ENCODE measurements at regions not wholly inside any gene's neighbourhood (a gene's known extent, or its start where the extent isn't known, plus 50 kb on each side); places are given as distances from the start of the nearest gene placed in this dataset.
A peak's percentile ranks its signal among the peaks of the same experiment; 100 is the strongest.
"Not testable (repeated sequence)": the region's sequence is repeated elsewhere in the genome, so short reads cannot be mapped to it uniquely, and the experiment has no call there.

DNA sequence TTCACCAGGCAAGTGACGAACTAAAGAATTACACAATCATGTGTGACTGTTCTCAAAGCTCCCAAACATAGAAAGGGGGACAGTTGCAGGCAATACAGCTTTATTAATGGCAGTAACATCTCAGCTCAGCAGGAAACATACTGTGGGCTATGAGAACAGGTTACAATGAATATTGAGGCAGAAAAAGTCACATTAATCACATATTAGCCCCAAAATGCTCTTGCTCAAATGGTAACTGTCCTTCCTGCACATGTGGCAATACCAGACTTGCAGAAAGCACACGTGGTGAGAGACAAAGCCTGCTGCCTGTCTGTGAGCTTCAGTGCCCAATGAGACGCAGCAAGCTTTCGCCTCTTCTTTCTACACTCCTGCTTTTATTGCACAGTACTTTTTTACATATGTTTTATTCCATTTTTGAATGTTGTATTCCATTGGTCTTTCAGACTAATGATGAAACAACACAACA lies 104.9 kb upstream of the ACBD5 start:
- WGBS = 25% methylated on average over 2 of the region's 4 CpGs
- H3K36me3 ChIP-seq (ENCODE audit: control insufficient read depth in 1 of 2, insufficient read depth in 2 of 2, low read depth in 1 of 2, low read length in 2 of 2) = no peaks in the 10 kb centered on the region

DNA sequence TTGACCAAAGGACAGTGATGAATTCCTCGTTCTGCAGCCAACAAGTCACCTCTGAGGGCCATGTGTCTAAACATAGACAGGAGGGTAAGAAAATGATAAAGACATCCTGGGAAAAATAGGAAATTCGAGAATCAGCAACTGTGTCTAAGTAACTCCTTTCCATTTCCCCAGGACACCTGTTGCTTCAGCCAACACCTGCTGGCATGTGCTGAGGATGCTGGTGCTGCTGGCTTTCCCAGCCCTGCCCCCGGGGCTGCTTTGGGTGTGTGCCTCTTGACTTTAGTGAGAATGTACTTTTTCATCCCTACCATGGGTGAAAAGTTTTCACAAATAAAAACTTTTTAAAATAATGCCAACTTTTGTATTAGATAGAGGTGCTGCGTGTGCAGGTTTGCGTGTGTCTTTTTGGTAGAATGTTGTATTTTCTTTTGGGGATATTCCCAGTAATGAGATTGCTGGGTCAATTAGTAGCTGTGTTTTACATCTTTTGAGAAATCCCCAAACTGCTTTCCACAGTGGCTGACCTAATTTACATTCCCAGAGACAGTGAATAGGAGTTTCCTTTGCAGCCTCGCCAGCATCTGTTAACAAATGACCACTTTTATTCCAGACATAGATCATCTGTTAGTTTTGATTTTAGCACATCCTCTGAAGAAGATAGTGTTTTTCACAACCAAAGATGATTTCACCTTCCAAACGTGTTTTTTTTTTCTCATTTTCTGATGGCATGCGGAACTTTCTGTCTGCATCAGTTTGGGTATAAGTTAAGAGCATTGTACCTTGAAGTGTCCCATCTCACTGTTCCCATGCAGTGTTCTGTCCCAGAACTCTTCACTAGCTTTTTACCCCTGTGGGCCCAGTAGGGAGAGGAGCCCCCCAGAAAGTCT lies 104.2 kb upstream of the ACBD5 start:
- Histone ChIP-seq H3K23ac (ENCODE audit: low read length in 2 of 2) (no peak overlapping the region), H4K91ac (ENCODE audit: low read length) (no peak overlapping the region), H2AFZ (ENCODE audit: low read depth, low read length) (no peak overlapping the region), H3K27me3 (ENCODE audit: control insufficient read depth in 1 of 2, insufficient read depth in 1 of 2, low read length in 2 of 2) (peaks cover 0 to 6% of the 10 kb centered on the region in 2 experiments), H2BK120ac (ENCODE audit: low read depth, low read length) (no peak overlapping the region), H3K18ac (ENCODE audit: low read depth in 1 of 2, low read length in 2 of 2) (no peak overlapping the region), H3K36me3 (ENCODE audit: control insufficient read depth in 1 of 2, insufficient read depth in 2 of 2, low read depth in 1 of 2, low read length in 2 of 2) (no peaks in the 10 kb centered on the region), H2BK5ac (ENCODE audit: low read depth, low read length, poor library complexity, severe bottlenecking) (no peak overlapping the region), H3K4me1 (ENCODE audit: control insufficient read depth, insufficient read depth, low read depth, low read length) (no peaks in the 10 kb centered on the region), H3K14ac (ENCODE audit: low read length in 2 of 2) (no peak overlapping the region), H4K8ac (ENCODE audit: low read length) (no peak overlapping the region), H3K4ac (ENCODE audit: low read depth in 1 of 2, low read length in 2 of 2) (no peak overlapping the region), H2BK15ac (ENCODE audit: low read depth, poor library complexity, severe bottlenecking) (no peak overlapping the region), H3K9ac (ENCODE audit: low read length) (no peak overlapping the region), H3K4me2 (ENCODE audit: low read length, poor library complexity, severe bottlenecking) (no peak overlapping the region), H3K79me1 (replicated peaks; ENCODE audit: low read length, poor library complexity, severe bottlenecking) (no peaks in the 10 kb centered on the region), H3K9me3 (ENCODE audit: control insufficient read depth, low read length) (no peaks in the 10 kb centered on the region), H2AK5ac (ENCODE audit: low read length, severe bottlenecking) (no peak overlapping the region), H3K27ac (ENCODE audit: low read length, poor library complexity, severe bottlenecking) (no peak overlapping the region), H2BK12ac (ENCODE audit: low read length in 2 of 2) (no peak overlapping the region), H3K4me3 (ENCODE audit: insufficient read depth in 1 of 2, low read depth in 1 of 2, low read length in 2 of 2) (no peak overlapping the region)
- no peak for DNase-seq
- 61% methylated on average over 7 of the region's 8 CpGs for WGBS

More for the DNA sequence above, 104.9 kb upstream of the ACBD5 start:
- Histone ChIP-seq H3K9me3 (ENCODE audit: control insufficient read depth, low read length) (no peaks in the 10 kb centered on the region), H3K4ac (ENCODE audit: low read depth in 1 of 2, low read length in 2 of 2) (no peak overlapping the region), H2BK120ac (ENCODE audit: low read depth, low read length) (no peak overlapping the region), H2BK5ac (ENCODE audit: low read depth, low read length, poor library complexity, severe bottlenecking) (no peak overlapping the region), H2BK12ac (ENCODE audit: low read length in 2 of 2) (no peak overlapping the region), H2AK5ac (ENCODE audit: low read length, severe bottlenecking) (no peak overlapping the region), H3K14ac (ENCODE audit: low read length in 2 of 2) (no peak overlapping the region), H3K4me3 (ENCODE audit: insufficient read depth in 1 of 2, low read depth in 1 of 2, low read length in 2 of 2) (no peak overlapping the region), H3K18ac (ENCODE audit: low read depth in 1 of 2, low read length in 2 of 2) (no peak overlapping the region), H4K91ac (ENCODE audit: low read length) (no peak overlapping the region), H3K27me3 (ENCODE audit: control insufficient read depth in 1 of 2, insufficient read depth in 1 of 2, low read length in 2 of 2) (peaks cover 0 to 6% of the 10 kb centered on the region in 2 experiments), H3K79me1 (replicated peaks; ENCODE audit: low read length, poor library complexity, severe bottlenecking) (no peaks in the 10 kb centered on the region), H3K4me2 (ENCODE audit: low read length, poor library complexity, severe bottlenecking) (no peak overlapping the region), H2BK15ac (ENCODE audit: low read depth, poor library complexity, severe bottlenecking) (no peak overlapping the region), H2AFZ (ENCODE audit: low read depth, low read length) (no peak overlapping the region), H3K23ac (ENCODE audit: low read length in 2 of 2) (no peak overlapping the region), H3K9ac (ENCODE audit: low read length) (no peak overlapping the region), H4K8ac (ENCODE audit: low read length) (no peak overlapping the region), H3K27ac (ENCODE audit: low read length, poor library complexity, severe bottlenecking) (no peak overlapping the region), H3K4me1 (ENCODE audit: control insufficient read depth, insufficient read depth, low read depth, low read length) (peaks cover 2% of the 10 kb centered on the region)
- DNase-seq = no peak

GRCh38 chr10:27341001-27341400 lies 100.4 kb upstream of the ACBD5 start:
- Histone ChIP-seq H3K27me3 (ENCODE audit: control insufficient read depth in 1 of 2, insufficient read depth in 1 of 2, low read length in 2 of 2) (peaks cover 0 to 6% of the 10 kb centered on the region in 2 experiments), H3K4me2 (ENCODE audit: low read length, poor library complexity, severe bottlenecking) (no peak overlapping the region), H2BK120ac (ENCODE audit: low read depth, low read length) (no peak overlapping the region), H3K36me3 (ENCODE audit: control insufficient read depth in 1 of 2, insufficient read depth in 2 of 2, low read depth in 1 of 2, low read length in 2 of 2) (no peaks in the 10 kb centered on the region), H3K79me1 (replicated peaks; ENCODE audit: low read length, poor library complexity, severe bottlenecking) (no peaks in the 10 kb centered on the region), H2BK12ac (ENCODE audit: low read length in 2 of 2) (no peak overlapping the region), H4K8ac (ENCODE audit: low read length) (no peak overlapping the region), H3K27ac (ENCODE audit: low read length, poor library complexity, severe bottlenecking) (no peak overlapping the region), H3K23ac (ENCODE audit: low read length in 2 of 2) (no peak overlapping the region), H3K9me3 (ENCODE audit: control insufficient read depth, low read length) (no peaks in the 10 kb centered on the region), H2AK5ac (ENCODE audit: low read length, severe bottlenecking) (no peak overlapping the region), H3K4me3 (ENCODE audit: insufficient read depth in 1 of 2, low read depth in 1 of 2, low read length in 2 of 2) (no peak overlapping the region), H2BK5ac (ENCODE audit: low read depth, low read length, poor library complexity, severe bottlenecking) (no peak overlapping the region), H2BK15ac (ENCODE audit: low read depth, poor library complexity, severe bottlenecking) (no peak overlapping the region), H3K4ac (ENCODE audit: low read depth in 1 of 2, low read length in 2 of 2) (no peak overlapping the region), H3K9ac (ENCODE audit: low read length) (no peak overlapping the region), H3K4me1 (ENCODE audit: control insufficient read depth, insufficient read depth, low read depth, low read length) (peaks cover 3% of the 10 kb centered on the region), H2AFZ (ENCODE audit: low read depth, low read length) (no peak overlapping the region), H4K91ac (ENCODE audit: low read length) (no peak overlapping the region), H3K14ac (ENCODE audit: low read length in 2 of 2) (no peak overlapping the region), H3K18ac (ENCODE audit: low read depth in 1 of 2, low read length in 2 of 2) (no peak overlapping the region)
- WGBS = 74% methylated on average over 3 of the region's 3 CpGs
- no peak for DNase-seq

GRCh38 chr10:27335246-27335645 lies 94.6 kb upstream of the ACBD5 start:
- not testable (repeated sequence) for H3K9me3 ChIP-seq (ENCODE audit: control insufficient read depth, low read length); H2BK15ac ChIP-seq (ENCODE audit: low read depth, poor library complexity, severe bottlenecking); H2BK12ac ChIP-seq (ENCODE audit: low read length in 2 of 2); H3K27ac ChIP-seq (ENCODE audit: low read length, poor library complexity, severe bottlenecking); H2AFZ ChIP-seq (ENCODE audit: low read depth, low read length); DNase-seq; H2BK5ac ChIP-seq (ENCODE audit: low read depth, low read length, poor library complexity, severe bottlenecking); H3K23ac ChIP-seq (ENCODE audit: low read length in 2 of 2); H3K4me1 ChIP-seq (ENCODE audit: control insufficient read depth, insufficient read depth, low read depth, low read length); H3K4me2 ChIP-seq (ENCODE audit: low read length, poor library complexity, severe bottlenecking); H3K4ac ChIP-seq (ENCODE audit: low read depth in 1 of 2, low read length in 2 of 2); H3K14ac ChIP-seq (ENCODE audit: low read length in 2 of 2); H3K36me3 ChIP-seq (ENCODE audit: control insufficient read depth in 1 of 2, insufficient read depth in 2 of 2, low read depth in 1 of 2, low read length in 2 of 2); H3K27me3 ChIP-seq (ENCODE audit: control insufficient read depth in 1 of 2, insufficient read depth in 1 of 2, low read length in 2 of 2); H4K8ac ChIP-seq (ENCODE audit: low read length); H3K9ac ChIP-seq (ENCODE audit: low read length); H3K79me1 ChIP-seq (replicated peaks; ENCODE audit: low read length, poor library complexity, severe bottlenecking); H3K4me3 ChIP-seq (ENCODE audit: insufficient read depth in 1 of 2, low read depth in 1 of 2, low read length in 2 of 2); H4K91ac ChIP-seq (ENCODE audit: low read length); H2BK120ac ChIP-seq (ENCODE audit: low read depth, low read length); H3K18ac ChIP-seq (ENCODE audit: low read depth in 1 of 2, low read length in 2 of 2)
- WGBS = 100% methylated on average over 1 of the region's 3 CpGs
- H2AK5ac ChIP-seq (ENCODE audit: low read length, severe bottlenecking) = peak overlapping the region; percentile 16

Measured in mesenchymal stem cell (in vitro differentiated cells and primary cell).